DMS114 treated with DMSO at 0.1 percent for 48 hours (cell line): ENCODE measurements at regions not wholly inside any gene's neighbourhood (a gene's known extent, or its start where the extent isn't known, plus 50 kb on each side); places are given as distances from the start of the nearest gene placed in this dataset.
"Not testable (repeated sequence)": the region's sequence is repeated elsewhere in the genome, so short reads cannot be mapped to it uniquely, and the experiment has no call there.

Source experiments
- DNase-seq: peaks from one replicate; lab custom pipeline; 2025; ENCODE audit not compliant: unreplicated experiment; lab: John Stamatoyannopoulos, UW

DNA sequence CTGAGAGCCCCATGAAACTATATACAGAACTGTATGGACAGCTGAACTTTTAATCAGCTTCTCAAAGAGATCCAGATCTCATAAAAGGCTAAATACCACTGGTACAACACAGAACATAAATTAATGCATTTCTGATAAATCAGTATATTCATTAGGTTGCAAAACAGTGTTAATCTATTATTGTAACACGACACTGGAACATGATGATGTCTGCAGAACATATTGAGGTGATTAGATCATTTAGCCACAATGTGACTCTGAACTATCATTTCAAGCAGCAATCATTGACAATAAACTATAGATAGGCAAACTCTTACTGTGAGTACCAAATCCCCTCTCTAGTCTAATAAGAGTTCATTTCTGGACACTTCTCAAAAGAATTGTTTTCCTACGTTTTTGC, 50.3 kb downstream of the GASK1B start:
- DNase-seq = no peak

DNA sequence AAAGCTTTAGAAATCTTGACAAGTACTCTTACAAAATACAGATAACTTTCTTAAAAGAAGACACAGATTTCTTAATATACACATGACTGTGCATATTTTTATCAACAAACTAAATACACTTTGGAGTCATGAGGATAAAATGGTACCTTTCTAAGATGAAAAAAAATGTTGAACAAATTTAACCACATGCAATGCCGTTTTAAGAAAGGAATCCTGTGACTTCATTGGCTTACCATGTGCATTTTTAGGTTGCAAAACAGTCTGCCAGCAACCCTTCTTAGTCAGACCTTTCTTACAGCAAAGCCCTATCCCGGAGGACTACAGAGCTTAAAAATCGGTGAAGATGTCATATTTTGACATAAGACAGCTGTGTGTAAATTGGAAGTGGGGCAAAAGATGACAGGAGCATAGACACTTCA, 51.7 kb downstream of the GASK1B start:
- no peak for DNase-seq

GRCh38 chr4:158120645-158121151, 52.1 kb downstream of the GASK1B start:
- not testable (repeated sequence) for DNase-seq

- DNase-seq = no peak
Measured at GRCh38 chr4:158112611-158113010, 60.2 kb downstream of the GASK1B start.

DNA sequence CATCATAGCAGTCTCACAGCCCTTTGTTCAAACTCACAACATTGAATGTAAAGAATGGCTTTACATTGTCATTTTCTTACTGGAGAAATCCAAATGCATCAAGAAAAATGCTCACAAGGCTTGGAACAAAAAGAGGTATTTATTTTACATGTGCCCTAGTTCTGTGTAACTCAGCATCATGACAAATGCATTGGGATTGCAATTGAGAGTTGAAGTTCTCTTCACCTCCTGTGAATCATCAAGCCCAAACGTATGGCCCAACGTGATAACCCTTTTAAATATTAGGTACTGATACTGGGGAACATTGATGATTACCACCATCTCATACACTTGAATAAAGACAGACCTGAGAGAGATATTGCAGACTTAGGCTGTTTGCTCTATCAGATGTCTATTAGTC, 61.6 kb downstream of the GASK1B start:
- no peak for DNase-seq

DNA sequence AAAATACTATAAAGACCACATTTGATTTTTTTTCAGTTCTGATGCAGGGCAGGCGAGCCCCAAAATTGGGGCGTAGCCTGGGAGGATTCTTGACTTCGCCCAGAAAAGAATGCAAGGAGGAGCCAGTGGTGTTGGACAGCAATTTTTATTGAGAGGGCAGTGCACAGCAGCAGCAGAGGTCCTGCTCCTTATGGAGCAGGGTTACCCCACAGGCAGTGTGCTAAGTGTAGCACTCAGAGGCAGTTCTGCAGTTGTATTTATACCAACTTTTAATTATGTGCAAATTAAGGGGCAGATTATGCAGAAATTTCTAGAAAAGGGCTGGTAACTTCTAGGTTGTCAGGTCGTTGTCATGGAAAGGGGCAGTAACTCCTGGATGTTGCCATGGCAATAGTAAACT, 69.9 kb downstream of the GASK1B start:
- DNase-seq = no peak

- no peak for DNase-seq
Measured at GRCh38 chr4:158099686-158100085, 73.1 kb downstream of the GASK1B start.

DNA sequence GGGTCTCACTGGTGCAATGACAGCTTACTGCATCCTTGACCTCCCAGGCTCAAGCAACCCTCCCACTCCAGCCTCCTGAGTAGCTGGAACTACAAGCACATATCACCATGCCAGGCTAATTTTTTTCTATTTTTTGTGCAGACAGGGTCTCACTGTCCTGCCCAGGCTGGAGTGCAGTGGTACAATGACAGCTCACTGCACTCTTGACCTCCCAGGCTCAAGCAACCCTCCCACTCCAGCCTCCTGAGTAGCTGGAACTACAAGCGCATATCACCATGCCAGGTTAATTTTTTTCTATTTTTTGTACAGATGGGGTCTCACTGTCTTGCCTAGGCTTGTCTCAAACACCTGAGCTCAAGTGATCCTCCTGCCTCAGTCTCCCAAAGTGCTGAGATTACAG, 74.0 kb downstream of the GASK1B start:
- DNase-seq = no peak

GRCh38 chr4:158094413-158095134, 78.3 kb downstream of the GASK1B start:
- no peak for DNase-seq

DNA sequence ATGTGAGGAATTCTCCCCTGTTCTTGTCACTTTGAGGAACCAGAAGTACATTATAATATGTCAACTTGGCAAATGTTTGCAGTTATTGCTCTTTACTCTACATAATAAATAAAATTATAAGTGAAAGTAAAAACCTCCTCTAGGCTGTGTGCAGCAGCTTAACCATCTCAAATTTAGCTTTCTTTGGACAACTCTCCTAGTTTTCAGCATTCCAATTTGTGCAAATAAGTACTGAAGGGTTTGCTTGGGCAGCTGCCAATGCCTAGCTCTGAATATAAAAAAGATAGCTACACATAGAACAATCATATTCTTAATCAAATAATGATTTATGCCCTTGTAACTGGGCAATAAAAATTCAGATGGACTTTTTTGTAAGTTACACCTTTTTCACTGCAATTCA, 82.5 kb downstream of the GASK1B start:
- no peak for DNase-seq

GRCh38 chr4:158089897-158090296, 82.9 kb downstream of the GASK1B start:
- not testable (repeated sequence) for DNase-seq

DNA sequence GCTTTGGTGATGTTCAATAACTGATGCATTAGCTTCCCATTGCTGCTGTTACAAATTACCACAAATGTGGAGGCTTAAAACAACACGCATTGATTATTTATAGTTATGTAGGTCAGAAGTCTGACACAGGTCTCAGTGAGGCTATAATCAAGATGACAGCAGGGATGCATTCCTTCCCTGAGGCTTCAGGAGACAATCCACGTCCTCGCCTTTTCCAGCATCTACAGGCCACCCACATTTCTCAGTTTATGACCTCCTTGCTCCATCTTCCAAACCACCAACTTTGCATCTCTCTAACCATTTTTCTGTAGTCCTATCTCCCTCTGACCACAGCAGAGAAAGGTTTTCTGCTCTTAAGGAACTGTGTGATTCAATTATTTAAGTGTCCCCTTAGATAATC, 92.5 kb downstream of the GASK1B start:
- no peak for DNase-seq

DNA sequence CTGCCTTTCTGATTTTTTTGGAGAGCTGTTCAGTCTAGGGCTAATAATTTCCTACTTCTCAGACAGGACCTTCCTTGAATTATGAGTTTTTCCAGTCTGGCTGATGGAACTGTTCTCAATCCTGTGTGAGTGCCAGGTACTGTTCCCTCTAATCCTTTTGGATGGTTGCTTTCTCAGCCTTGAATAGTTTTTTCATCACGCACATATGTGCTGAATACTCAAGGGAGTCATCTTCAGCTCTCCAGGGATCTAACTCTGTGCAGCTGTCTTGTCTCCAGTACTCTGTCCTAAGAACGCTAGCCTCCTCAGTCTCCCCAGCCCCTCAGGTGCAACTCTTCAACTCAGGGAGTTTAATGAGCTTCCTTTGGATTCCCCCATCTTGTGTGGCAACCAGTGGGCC, 93.2 kb downstream of the GASK1B start:
- DNase-seq = no peak

DNA sequence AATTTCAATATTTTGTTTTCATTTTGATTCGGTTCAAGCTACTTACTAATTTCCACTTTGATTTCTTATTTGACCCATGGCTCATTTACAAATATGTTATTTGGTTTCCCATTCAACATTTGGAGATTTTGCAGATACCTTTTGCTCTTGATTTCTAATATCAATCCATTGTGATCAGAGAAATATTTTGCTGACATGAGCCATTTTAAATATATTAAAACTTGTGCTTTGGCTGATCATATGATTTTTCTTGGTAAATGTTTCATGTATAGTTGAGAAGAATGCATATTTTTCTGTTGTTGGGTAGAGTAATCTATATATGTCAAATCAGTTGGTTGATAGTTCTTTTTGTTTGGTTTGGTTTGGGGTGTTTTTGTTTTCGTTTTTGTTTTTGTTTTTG, 95.0 kb downstream of the GASK1B start:
- DNase-seq = no peak

DNA sequence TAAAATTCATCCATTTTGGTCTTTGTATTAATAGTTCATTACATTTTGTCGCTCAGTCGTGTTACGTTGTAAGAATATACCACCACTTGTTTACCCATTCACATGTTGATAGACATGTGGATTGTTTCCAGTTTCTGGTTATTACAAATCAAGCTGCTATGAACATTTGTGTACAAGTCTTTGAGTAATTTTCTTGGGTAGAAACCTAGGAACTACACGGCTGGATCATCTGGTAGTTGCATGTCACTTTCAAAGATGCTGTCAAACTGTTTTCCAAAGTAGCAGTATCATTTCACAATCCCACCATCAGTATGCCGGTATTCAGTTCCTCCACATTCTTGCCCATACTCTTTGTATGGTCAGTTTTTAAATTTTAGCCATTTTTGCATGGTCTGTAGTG, 98.0 kb downstream of the GASK1B start:
- no peak for DNase-seq

DNA sequence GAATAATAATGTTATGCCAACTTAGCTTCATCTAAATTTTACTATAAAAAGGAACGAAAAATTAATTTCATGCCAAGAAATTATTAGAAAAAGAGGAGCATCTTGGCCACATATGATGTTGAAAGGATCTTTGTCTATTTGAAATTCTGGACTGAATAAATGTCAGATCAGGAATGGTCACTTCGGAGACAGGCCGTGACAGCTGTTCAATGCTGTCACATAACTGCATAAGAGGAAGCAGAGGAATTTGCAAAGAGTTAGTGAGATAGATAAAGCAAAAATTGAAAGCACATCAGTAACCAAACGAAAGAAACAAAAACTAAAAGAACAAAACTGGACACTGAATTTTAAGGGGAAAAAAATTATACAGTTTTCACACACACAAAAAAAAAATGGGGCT, 100.9 kb downstream of the GASK1B start:
- no peak for DNase-seq

- no peak for DNase-seq
Measured at GRCh38 chr4:158068068-158068467, 104.8 kb downstream of the GASK1B start.

- no peak for DNase-seq
Measured at GRCh38 chr4:158067646-158068045, 105.2 kb downstream of the GASK1B start.

DNA sequence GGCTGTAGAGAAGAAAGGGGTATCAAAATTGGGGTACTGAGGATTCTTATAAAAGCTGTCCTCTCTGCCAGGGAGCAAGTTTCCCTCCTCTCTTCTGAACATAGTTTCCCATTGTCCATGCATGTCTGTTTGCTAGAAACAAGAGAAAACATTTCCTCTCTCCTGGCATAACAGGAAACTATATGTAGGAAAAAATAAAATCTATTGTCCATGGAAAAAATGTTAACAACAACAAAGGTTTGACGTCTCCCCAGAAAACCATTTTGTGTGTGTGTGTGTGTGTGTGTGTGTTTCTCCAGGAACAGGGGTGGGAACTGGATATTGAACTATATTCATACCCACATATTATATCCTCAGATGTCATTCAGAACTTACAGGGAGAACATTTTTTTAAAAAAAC, 107.2 kb downstream of the GASK1B start:
- no peak for DNase-seq

DNA sequence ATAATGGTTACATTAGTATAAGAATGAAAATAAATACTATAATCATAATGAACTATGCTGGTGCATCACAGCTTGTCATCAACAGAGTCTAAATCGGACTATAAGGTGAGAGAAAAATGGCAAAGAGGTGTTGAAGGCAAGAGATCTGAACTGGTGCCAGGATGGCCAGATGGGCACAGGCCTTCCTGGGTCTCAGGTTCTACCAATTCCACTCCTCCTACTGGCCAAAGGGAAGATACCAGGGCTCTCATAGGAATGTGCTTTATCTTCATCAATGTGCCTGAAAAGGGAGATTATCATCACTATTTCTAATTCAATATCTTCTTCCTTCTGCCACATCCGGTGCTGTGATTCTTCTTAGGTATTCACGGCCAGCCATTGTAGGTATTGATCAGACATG, 107.6 kb downstream of the GASK1B start:
- no peak for DNase-seq

DNA sequence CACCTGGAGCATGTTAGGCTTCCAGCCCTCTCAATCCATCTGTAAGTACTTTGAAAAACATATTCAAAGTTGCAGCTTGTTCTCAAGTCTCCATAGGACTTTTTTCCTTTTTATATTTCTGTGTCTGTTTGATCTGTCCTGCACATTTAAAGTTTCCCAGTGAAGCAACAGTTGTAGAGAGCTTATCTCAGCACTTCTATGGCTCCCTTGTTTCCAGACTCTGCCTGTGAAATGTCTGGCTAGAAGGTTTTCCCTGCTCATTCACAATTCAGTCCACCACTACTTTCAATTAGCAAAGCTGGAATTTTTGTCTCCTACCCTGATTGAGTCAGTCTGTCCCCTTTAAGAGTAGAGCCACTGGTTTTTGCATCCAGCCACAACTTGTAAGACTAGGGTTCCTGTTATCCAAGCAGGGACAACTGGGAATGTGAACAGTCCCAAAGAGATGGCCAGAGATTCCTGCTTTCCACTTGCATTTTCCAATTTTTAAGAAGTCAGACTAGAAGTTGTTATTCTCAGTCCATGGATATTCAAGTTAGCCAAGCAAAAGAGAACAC, 116.1 kb downstream of the GASK1B start:
- no peak for DNase-seq

DNA sequence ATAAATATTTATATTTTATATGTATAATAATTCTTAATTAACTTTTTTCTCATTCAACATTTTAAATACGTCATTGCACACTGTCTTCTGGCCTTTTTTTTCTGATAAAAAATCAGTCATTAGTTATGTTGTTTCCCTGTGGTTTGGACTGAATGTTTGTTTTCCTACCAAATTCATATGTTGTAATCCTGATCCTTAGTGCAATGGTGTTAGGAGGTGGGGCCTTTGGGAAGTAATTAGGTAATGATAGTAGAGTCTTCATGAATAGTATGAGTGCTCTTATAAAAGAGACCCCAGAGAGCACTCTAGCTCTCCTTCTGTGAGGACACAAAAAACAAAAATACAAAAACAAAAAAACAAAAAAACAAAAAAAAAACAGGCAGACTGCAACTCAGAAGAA, 117.2 kb downstream of the GASK1B start:
- DNase-seq = no peak

DNA sequence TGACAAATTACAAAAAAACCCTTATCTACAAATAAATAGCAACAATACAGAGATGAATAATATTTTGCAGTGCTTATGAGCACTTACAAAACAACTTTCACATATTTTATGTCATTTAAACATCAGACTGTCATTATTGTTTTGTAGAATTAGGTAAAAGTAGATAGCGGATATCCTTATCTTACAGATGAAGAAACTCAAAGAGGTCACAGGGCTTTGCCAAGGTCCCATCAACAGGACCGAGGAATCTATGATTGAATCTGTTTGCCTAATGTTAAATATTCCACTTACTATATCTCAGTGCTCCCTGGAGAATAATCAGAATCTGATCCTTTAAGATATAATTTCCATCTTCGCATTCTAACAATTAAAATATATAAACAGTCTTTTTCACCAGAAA, 119.0 kb downstream of the GASK1B start:
- no peak for DNase-seq
